GM12892 (cell line): ENCODE measurements at regions not wholly inside any gene's neighbourhood (a gene's known extent, or its start where the extent isn't known, plus 50 kb on each side); places are given as distances from the start of the nearest gene placed in this dataset.

Source experiments
- DNase-seq: peaks from one replicate; pipeline ENCODE4 v3.0.0; 2011; ENCODE audit not compliant: insufficient read length
- FAIRE-seq: peaks from 2 replicates; lab custom pipeline; 2011; peaks lifted over from hg19 to GRCh38; lab: Jason Lieb, UNC
- POLR2A ChIP-seq: IDR thresholded peaks from 2 replicates; pipeline ENCODE4 v1.6.1; 2011; ENCODE audit warnings: low read depth, low read length, control low read depth
- POLR2AphosphoS5 ChIP-seq: IDR thresholded peaks from 2 replicates; pipeline ENCODE4 v1.6.1; 2011; ENCODE audit warnings: low read depth, low read length, control low read depth
- TAF1 ChIP-seq: IDR thresholded peaks from 2 replicates; pipeline ENCODE4 v1.6.1; 2011; ENCODE audit warnings: low read depth, mild to moderate bottlenecking, control low read depth, low read length, borderline replicate concordance

GRCh38 chr2:59734743-59735142, 818.7 kb downstream of the BCL11A start:
- TF ChIP-seq POLR2A: no peak
- no peak for TF ChIP-seq POLR2AphosphoS5
- no peak for TF ChIP-seq TAF1
- DNase-seq (no peak), FAIRE-seq (no peak)

- DNase-seq: no peak
- TF ChIP-seq POLR2A (no peak), POLR2AphosphoS5 (no peak), TAF1 (no peak)
- no peak for FAIRE-seq
These were observed 819.5 kb downstream of the BCL11A start for GRCh38 chr2:59733970-59734369.

GRCh38 chr2:59733567-59733930, 819.9 kb downstream of the BCL11A start:
- TF ChIP-seq TAF1: no peak
- no peak for TF ChIP-seq POLR2AphosphoS5
- TF ChIP-seq POLR2A: no peak
- DNase-seq (no peak), FAIRE-seq (no peak)

- DNase-seq (no peak), FAIRE-seq (no peak)
- TF ChIP-seq TAF1 (no peak), POLR2A (no peak), POLR2AphosphoS5 (no peak)
These were observed 820.4 kb downstream of the BCL11A start for GRCh38 chr2:59732871-59733566.

- FAIRE-seq (no peak), DNase-seq (no peak)
- TF ChIP-seq POLR2A (no peak), POLR2AphosphoS5 (no peak), TAF1 (no peak)
These were observed 826.3 kb downstream of the BCL11A start for GRCh38 chr2:59727121-59727590.

GRCh38 chr2:59726228-59727120, 827.0 kb downstream of the BCL11A start:
- DNase-seq (no peak), FAIRE-seq (no peak)
- TF ChIP-seq TAF1 (no peak), POLR2A (no peak), POLR2AphosphoS5 (no peak)

GRCh38 chr2:59724746-59725145, 828.7 kb downstream of the BCL11A start:
- TF ChIP-seq TAF1 (no peak), POLR2A (no peak), POLR2AphosphoS5 (no peak)
- no peak for FAIRE-seq
- DNase-seq: no peak

GRCh38 chr2:59720296-59720866, 833.1 kb downstream of the BCL11A start:
- DNase-seq (no peak), FAIRE-seq (no peak)
- TF ChIP-seq POLR2AphosphoS5 (no peak), TAF1 (no peak)

GRCh38 chr2:59713577-59713976, 839.9 kb downstream of the BCL11A start:
- FAIRE-seq: peak; percentile 33

GRCh38 chr2:59711121-59711520, 842.3 kb downstream of the BCL11A start:
- FAIRE-seq: no peak
- TF ChIP-seq POLR2A (no peak), TAF1 (no peak), POLR2AphosphoS5 (no peak)
- no peak for DNase-seq

More at GRCh38 chr2:59713577-59713976, 839.9 kb downstream of the BCL11A start:
- DNase-seq: no peak
- TF ChIP-seq POLR2AphosphoS5 (no peak), POLR2A (no peak), TAF1 (no peak)

- DNase-seq (no peak), FAIRE-seq (no peak)
- TF ChIP-seq POLR2AphosphoS5: no peak
- no peak for TF ChIP-seq TAF1
- TF ChIP-seq POLR2A: no peak
These were observed 846.7 kb downstream of the BCL11A start for GRCh38 chr2:59706729-59707128.

GRCh38 chr2:59703796-59704195, 849.7 kb downstream of the BCL11A start:
- DNase-seq: no peak
- TF ChIP-seq POLR2AphosphoS5 (no peak), POLR2A (no peak), TAF1 (no peak)
- FAIRE-seq: no peak
